ENCODE measurements at regions not wholly inside any gene's neighbourhood (a gene's known extent, or its start where the extent isn't known, plus 50 kb on each side); places are given as distances from the start of the nearest gene placed in this dataset.

- Histone ChIP-seq H3K27ac (ENCODE audit: low read length) (no peak overlapping the region), H4K20me1 (ENCODE audit: insufficient read depth, low read length) (no peaks in the 10 kb centered on the region), H3K36me3 (replicated peaks; ENCODE audit: low read depth, low read length) (no peaks in the 10 kb centered on the region), H3K27me3 (ENCODE audit: low read depth, low read length) (no peaks in the 10 kb centered on the region), H3K79me2 (ENCODE audit: low read length) (no peaks in the 10 kb centered on the region), H3K9me3 (ENCODE audit: insufficient read depth, low read length) (no peaks in the 10 kb centered on the region), H3K4me1 (ENCODE audit: low read length) (no peaks in the 10 kb centered on the region), H3K4me3 (ENCODE audit: low read length) (no peak overlapping the region), H3K9ac (ENCODE audit: low read length) (no peak overlapping the region), H3K4me2 (ENCODE audit: low read length) (no peak overlapping the region), H2AFZ (ENCODE audit: low read depth, low read length) (no peak overlapping the region)
- TF ChIP-seq EZH2phosphoT487 (IDR thresholded peaks at IDR 0.05; ENCODE audit: low read depth): no peak
- TF ChIP-seq, protein P1, sequence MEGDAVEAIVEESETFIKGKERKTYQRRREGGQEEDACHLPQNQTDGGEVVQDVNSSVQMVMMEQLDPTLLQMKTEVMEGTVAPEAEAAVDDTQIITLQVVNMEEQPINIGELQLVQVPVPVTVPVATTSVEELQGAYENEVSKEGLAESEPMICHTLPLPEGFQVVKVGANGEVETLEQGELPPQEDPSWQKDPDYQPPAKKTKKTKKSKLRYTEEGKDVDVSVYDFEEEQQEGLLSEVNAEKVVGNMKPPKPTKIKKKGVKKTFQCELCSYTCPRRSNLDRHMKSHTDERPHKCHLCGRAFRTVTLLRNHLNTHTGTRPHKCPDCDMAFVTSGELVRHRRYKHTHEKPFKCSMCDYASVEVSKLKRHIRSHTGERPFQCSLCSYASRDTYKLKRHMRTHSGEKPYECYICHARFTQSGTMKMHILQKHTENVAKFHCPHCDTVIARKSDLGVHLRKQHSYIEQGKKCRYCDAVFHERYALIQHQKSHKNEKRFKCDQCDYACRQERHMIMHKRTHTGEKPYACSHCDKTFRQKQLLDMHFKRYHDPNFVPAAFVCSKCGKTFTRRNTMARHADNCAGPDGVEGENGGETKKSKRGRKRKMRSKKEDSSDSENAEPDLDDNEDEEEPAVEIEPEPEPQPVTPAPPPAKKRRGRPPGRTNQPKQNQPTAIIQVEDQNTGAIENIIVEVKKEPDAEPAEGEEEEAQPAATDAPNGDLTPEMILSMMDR (IDR thresholded peaks at IDR 0.05; ENCODE audit: low read depth, low read length): no peak
Observed at GRCh38 chr13:64327505-64328194, 2902.5 kb downstream of the PCDH9 start.

DNA sequence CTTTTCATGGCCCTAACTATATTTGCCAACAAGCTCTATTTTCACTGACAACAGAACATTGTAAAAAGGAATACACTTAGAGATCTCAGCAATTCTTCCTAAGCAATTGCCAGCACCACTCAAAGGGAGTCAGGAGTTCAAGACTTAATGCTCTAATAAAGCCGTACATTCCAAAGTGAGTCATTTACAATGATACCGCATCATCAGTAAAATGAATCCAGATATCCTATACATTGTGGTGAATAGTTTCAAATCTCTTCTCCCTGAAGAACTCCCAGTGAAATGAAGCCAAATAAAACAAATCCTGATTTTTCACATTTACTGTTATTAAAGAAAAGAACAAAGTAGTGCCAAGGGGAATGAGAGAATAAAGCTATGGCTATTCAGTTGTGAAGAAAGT, 2898.7 kb upstream of the PCDH20 start:
- Histone ChIP-seq H3K27me3 (ENCODE audit: low read depth, low read length) (no peaks in the 10 kb centered on the region), H4K20me1 (ENCODE audit: insufficient read depth, low read length) (no peaks in the 10 kb centered on the region), H3K36me3 (replicated peaks; ENCODE audit: low read depth, low read length) (no peaks in the 10 kb centered on the region), H3K9me3 (ENCODE audit: insufficient read depth, low read length) (no peaks in the 10 kb centered on the region), H3K4me3 (ENCODE audit: low read length) (no peak overlapping the region), H3K4me1 (ENCODE audit: low read length) (no peaks in the 10 kb centered on the region), H2AFZ (ENCODE audit: low read depth, low read length) (no peak overlapping the region), H3K79me2 (ENCODE audit: low read length) (no peaks in the 10 kb centered on the region), H3K27ac (ENCODE audit: low read length) (no peak overlapping the region), H3K9ac (ENCODE audit: low read length) (no peak overlapping the region), H3K4me2 (ENCODE audit: low read length) (no peak overlapping the region)
- TF ChIP-seq, protein P1 (IDR thresholded peaks at IDR 0.05; ENCODE audit: low read depth, low read length): no peak
- no peak for TF ChIP-seq EZH2phosphoT487 (IDR thresholded peaks at IDR 0.05; ENCODE audit: low read depth)

GRCh38 chr13:64311948-64312347, 2896.3 kb upstream of the PCDH20 start:
- Histone ChIP-seq H3K4me2 (ENCODE audit: low read length) (no peak overlapping the region), H3K27me3 (ENCODE audit: low read depth, low read length) (no peaks in the 10 kb centered on the region), H4K20me1 (ENCODE audit: insufficient read depth, low read length) (no peaks in the 10 kb centered on the region), H3K9ac (ENCODE audit: low read length) (no peak overlapping the region), H3K79me2 (ENCODE audit: low read length) (no peaks in the 10 kb centered on the region), H3K36me3 (replicated peaks; ENCODE audit: low read depth, low read length) (no peaks in the 10 kb centered on the region), H3K9me3 (ENCODE audit: insufficient read depth, low read length) (no peaks in the 10 kb centered on the region), H3K4me3 (ENCODE audit: low read length) (no peak overlapping the region), H2AFZ (ENCODE audit: low read depth, low read length) (no peak overlapping the region), H3K4me1 (ENCODE audit: low read length) (no peaks in the 10 kb centered on the region), H3K27ac (ENCODE audit: low read length) (no peak overlapping the region)
- TF ChIP-seq, protein P1 (IDR thresholded peaks at IDR 0.05; ENCODE audit: low read depth, low read length): no peak
- no peak for TF ChIP-seq EZH2phosphoT487 (IDR thresholded peaks at IDR 0.05; ENCODE audit: low read depth)

GRCh38 chr13:64311112-64311511, 2895.5 kb upstream of the PCDH20 start:
- no peak for TF ChIP-seq EZH2phosphoT487 (IDR thresholded peaks at IDR 0.05; ENCODE audit: low read depth)
- TF ChIP-seq, protein P1 (IDR thresholded peaks at IDR 0.05; ENCODE audit: low read depth, low read length): no peak
- Histone ChIP-seq H3K4me1 (ENCODE audit: low read length) (no peaks in the 10 kb centered on the region), H3K4me2 (ENCODE audit: low read length) (no peak overlapping the region), H4K20me1 (ENCODE audit: insufficient read depth, low read length) (no peaks in the 10 kb centered on the region), H3K9me3 (ENCODE audit: insufficient read depth, low read length) (no peaks in the 10 kb centered on the region), H3K27me3 (ENCODE audit: low read depth, low read length) (no peaks in the 10 kb centered on the region), H3K9ac (ENCODE audit: low read length) (no peak overlapping the region), H3K27ac (ENCODE audit: low read length) (no peak overlapping the region), H3K4me3 (ENCODE audit: low read length) (no peak overlapping the region), H2AFZ (ENCODE audit: low read depth, low read length) (no peak overlapping the region), H3K79me2 (ENCODE audit: low read length) (no peaks in the 10 kb centered on the region), H3K36me3 (replicated peaks; ENCODE audit: low read depth, low read length) (no peaks in the 10 kb centered on the region)
